GM23338 (cell line): ENCODE measurements at regions not wholly inside any gene's neighbourhood (a gene's known extent, or its start where the extent isn't known, plus 50 kb on each side); places are given as distances from the start of the nearest gene placed in this dataset.

Source experiments
- CREB1 ChIP-seq: fragments of 250-450 bp; sonication (Bioruptor Pico); IDR thresholded peaks from 2 replicates; pipeline ENCODE4 v1.5.0; 2020; ENCODE audit warnings: low read depth, mild to moderate bottlenecking, moderate library complexity
- EZH2 ChIP-seq: fragments of 200-600 bp; sonication (generic); IDR thresholded peaks from one replicate; pipeline ENCODE4 v1.8.0; 2017; ENCODE audit warnings: antibody characterized with exemption, mild to moderate bottlenecking, low read depth; ENCODE audit not compliant: unreplicated experiment
- EZH2phosphoT487 ChIP-seq: fragments of 200-600 bp; sonication (generic); IDR thresholded peaks from one replicate; pipeline ENCODE4 v1.8.1; 2018; ENCODE audit warnings: antibody characterized with exemption; ENCODE audit not compliant: unreplicated experiment
- POLR2AphosphoS5 ChIP-seq: IDR thresholded peaks from 2 replicates; pipeline ENCODE4 v1.6.1; 2016; ENCODE audit warnings: antibody characterized with exemption, low read depth
- TF ChIP-seq, protein P1 (sequence below), 2 experiments: fragments of 200-600 bp in 1 of 2; sonication (generic) in 1 of 2; conservative IDR thresholded peaks; 2 replicates each; pipeline versions ENCODE4 v1.5.1 to v1.6.1; 2016 to 2017; ENCODE audit warnings: antibody characterized with exemption in 2 of 2, low read depth in 2 of 2, mild to moderate bottlenecking in 2 of 2, moderate library complexity in 1 of 2

DNA sequence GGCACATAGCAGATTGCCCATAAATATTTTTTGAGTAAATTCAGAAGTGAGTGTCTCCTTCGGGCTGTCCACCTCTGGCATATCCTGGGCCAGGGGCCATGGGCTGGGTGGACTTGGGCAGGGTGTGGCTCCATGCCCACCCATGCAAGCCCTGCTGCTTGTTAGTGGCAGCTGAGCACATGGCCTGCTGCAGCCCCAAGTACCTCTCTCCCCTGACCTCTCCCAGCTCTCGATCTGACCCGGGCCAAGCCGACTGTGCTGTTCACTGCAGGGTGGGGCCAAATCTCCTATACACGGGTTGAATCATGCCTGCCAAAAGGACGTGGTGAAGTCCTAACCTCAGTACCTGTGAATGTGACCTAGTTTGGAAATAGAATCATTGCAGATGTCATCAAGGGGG, 132.5 kb upstream of the C1orf174 start:
- no peak for TF ChIP-seq EZH2phosphoT487
- no peak for TF ChIP-seq EZH2
- TF ChIP-seq, protein P1, sequence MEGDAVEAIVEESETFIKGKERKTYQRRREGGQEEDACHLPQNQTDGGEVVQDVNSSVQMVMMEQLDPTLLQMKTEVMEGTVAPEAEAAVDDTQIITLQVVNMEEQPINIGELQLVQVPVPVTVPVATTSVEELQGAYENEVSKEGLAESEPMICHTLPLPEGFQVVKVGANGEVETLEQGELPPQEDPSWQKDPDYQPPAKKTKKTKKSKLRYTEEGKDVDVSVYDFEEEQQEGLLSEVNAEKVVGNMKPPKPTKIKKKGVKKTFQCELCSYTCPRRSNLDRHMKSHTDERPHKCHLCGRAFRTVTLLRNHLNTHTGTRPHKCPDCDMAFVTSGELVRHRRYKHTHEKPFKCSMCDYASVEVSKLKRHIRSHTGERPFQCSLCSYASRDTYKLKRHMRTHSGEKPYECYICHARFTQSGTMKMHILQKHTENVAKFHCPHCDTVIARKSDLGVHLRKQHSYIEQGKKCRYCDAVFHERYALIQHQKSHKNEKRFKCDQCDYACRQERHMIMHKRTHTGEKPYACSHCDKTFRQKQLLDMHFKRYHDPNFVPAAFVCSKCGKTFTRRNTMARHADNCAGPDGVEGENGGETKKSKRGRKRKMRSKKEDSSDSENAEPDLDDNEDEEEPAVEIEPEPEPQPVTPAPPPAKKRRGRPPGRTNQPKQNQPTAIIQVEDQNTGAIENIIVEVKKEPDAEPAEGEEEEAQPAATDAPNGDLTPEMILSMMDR (conservative IDR thresholded peaks at IDR 0.05; ENCODE audit: low read depth in 2 of 2), result no peak
- TF ChIP-seq POLR2AphosphoS5, result no peak
- no peak for TF ChIP-seq CREB1 (CRISPR knock-in tag)
